ENCODE measurements at regions not wholly inside any gene's neighbourhood (a gene's known extent, or its start where the extent isn't known, plus 50 kb on each side); places are given as distances from the start of the nearest gene placed in this dataset.

DNA sequence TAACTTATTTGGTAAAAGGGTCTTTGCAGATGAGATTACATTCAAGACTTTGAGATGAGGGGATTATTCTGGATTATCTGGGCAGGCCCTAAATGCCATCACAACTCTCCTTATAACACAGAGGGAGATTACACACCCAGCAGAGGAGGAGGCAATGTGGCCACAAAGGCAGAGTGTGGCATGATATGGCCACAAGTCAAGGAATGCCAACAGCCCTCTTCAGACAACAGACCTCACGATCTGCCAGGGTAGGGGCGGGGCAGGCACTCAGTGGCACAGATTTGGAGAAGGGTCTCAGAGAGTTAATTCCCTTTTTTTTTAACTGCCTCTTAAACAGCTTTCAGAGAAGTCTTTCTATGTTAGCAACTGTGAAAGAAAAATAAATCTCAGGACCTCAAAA lies 96.9 kb downstream of the CYP26B1 start:
- no peak overlapping the region for H3K9ac ChIP-seq (ENCODE audit: insufficient read depth, low read depth, low read length)
- H2AFZ ChIP-seq (ENCODE audit: low read length) = no peak overlapping the region
- intact Hi-C loops (cut with micrococcal nuclease; ENCODE audit: unreplicated experiment) = no loop called here
- no peaks in the 10 kb centered on the region for H4K20me1 ChIP-seq (ENCODE audit: insufficient read depth, low read length)
- ChIA-PET CTCF (ENCODE audit: low intra/inter-chr PET ratio, low total read pairs) (no interaction called here), POLR2A (no interaction called here)
- H3K4me3 ChIP-seq (replicated peaks in 1 of 3; ENCODE audit: insufficient read depth in 1 of 3, low read depth in 2 of 3, low read length in 3 of 3) = no peak overlapping the region
- no peak overlapping the region for H3K27ac ChIP-seq (ENCODE audit: extremely low read length, insufficient read depth, low read length)
- FAIRE-seq (no peak), DNase-seq (ENCODE audit: low spot score) (no peak), ATAC-seq (no peak)
- no peak for TF ChIP-seq ZNF670 (CRISPR knock-in tag; IDR thresholded peaks at IDR 0.05; ENCODE audit: borderline replicate concordance)
- no peak for TF ChIP-seq SSRP1 (CRISPR knock-in tag; IDR thresholded peaks at IDR 0.05)
- no peak for TF ChIP-seq YY1 (IDR thresholded peaks at IDR 0.05; ENCODE audit: insufficient read depth, insufficient replicate concordance, low read depth, low read length)
- TF ChIP-seq ZKSCAN1 (IDR thresholded peaks at IDR 0.05; ENCODE audit: low read length) = no peak
- no peak for TF ChIP-seq MAFK (conservative IDR thresholded peaks at IDR 0.05 in 1 of 2, IDR thresholded peaks at IDR 0.05 in 1 of 2; ENCODE audit: low read length in 2 of 2)
- TF ChIP-seq SRSF9 (IDR thresholded peaks at IDR 0.05; ENCODE audit: borderline replicate concordance, insufficient read depth, low read depth, low read length, poor library complexity, severe bottlenecking) = no peak
- TF ChIP-seq ATAD3A (CRISPR knock-in tag; IDR thresholded peaks at IDR 0.05) = no peak
- no peak for TF ChIP-seq PHB2 (IDR thresholded peaks at IDR 0.05; ENCODE audit: partially characterized antibody)
- TF ChIP-seq RORA (CRISPR knock-in tag; IDR thresholded peaks at IDR 0.05) = no peak
- no peak for TF ChIP-seq CENPT (CRISPR knock-in tag; IDR thresholded peaks at IDR 0.05; ENCODE audit: low read depth)
- TF ChIP-seq ARHGAP35 (CRISPR knock-in tag; IDR thresholded peaks at IDR 0.05; ENCODE audit: borderline replicate concordance) = no peak
- TF ChIP-seq, protein P1, sequence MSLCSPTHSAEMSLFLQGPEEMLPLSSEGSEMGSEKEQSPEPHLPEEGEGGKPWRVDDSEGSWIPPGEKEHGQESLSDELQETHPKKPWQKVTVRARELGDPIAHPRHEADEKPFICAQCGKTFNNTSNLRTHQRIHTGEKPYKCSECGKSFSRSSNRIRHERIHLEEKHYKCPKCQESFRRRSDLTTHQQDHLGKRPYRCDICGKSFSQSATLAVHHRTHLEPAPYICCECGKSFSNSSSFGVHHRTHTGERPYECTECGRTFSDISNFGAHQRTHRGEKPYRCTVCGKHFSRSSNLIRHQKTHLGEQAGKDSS (CRISPR knock-in tag; IDR thresholded peaks at IDR 0.05; ENCODE audit: borderline replicate concordance, low read depth) = no peak
- H3K4me2 ChIP-seq (ENCODE audit: low read depth, low read length) = no peak overlapping the region
- H3K9me3 ChIP-seq (ENCODE audit: low read length) = no peaks in the 10 kb centered on the region
- no peaks in the 10 kb centered on the region for H3K4me1 ChIP-seq (ENCODE audit: insufficient read depth, low read length)
- no TSS peak for BruUV-seq (replicated peaks)
- no peaks in the 10 kb centered on the region for H3K36me3 ChIP-seq (replicated peaks in 1 of 2; ENCODE audit: control insufficient read depth in 1 of 2, insufficient read depth in 2 of 2, low read length in 2 of 2)
- WGBS (ENCODE audit: low lambda C conversion rate) = 0% methylated on average over 2 of the region's 2 CpGs
- in situ Hi-C loops (cut with HindIII; ENCODE audit: extremely low pct_ligation_motif_present, low pct_unique_long_range_greater_than_20kb) = no loop called here
- H3K27me3 ChIP-seq (ENCODE audit: control insufficient read depth in 1 of 2, insufficient read depth in 2 of 2, low read length in 2 of 2) = no peaks in the 10 kb centered on the region
- no peaks in the 10 kb centered on the region for H3K79me2 ChIP-seq (ENCODE audit: insufficient read depth, low read length)

All from HepG2 (cell line).